Panc1 (cell line): ENCODE measurements at regions not wholly inside any gene's neighbourhood (a gene's known extent, or its start where the extent isn't known, plus 50 kb on each side); places are given as distances from the start of the nearest gene placed in this dataset.

Experiments used
- ATAC-seq: fragments of 200-7000 bp; cut with Tn5 transposase; 2 replicates; pipeline ENCODE4 v1.9.1; 2020; ENCODE audit warnings: mild to moderate bottlenecking, moderate library complexity
- BruUV-seq: library from RNA; stranded (reverse); fragments of 400-500 nt; replicated peaks from 2 replicates; lab custom pipeline; 2021; lab: Mats Ljungman, UMichigan
- CTCF ChIA-PET: fragments of 300-600 bp; sonication (Branson Sonifier 250); formaldehyde crosslinking; loops from one replicate; lab custom pipeline; 2022; ENCODE audit warnings: antibody characterized with exemption; lab: Charles Lee
- POLR2A ChIA-PET: fragments of 300-600 bp; sonication (Branson Sonifier 250); formaldehyde crosslinking; loops from one replicate; lab custom pipeline; 2022; ENCODE audit warnings: antibody characterized with exemption; lab: Charles Lee
- DNase-seq: peaks from one replicate; pipeline ENCODE4 v3.0.0-alpha.2; 2010; ENCODE audit warnings: low read depth, low spot score
- H3K27ac ChIP-seq: 2 replicates; pipeline ENCODE4 v1.5.1; 2011; ENCODE audit warnings: mild to moderate bottlenecking, low read length, inconsistent platforms
- H3K27me3 ChIP-seq: fragments of 200-500 bp; sonication (Bioruptor generic); 2 replicates; pipeline ENCODE4 v1.6.0; 2014; ENCODE audit warnings: low read length, inconsistent platforms; ENCODE audit not compliant: control insufficient read depth, insufficient read depth
- H3K36me3 ChIP-seq: fragments of 200-500 bp; sonication (Bioruptor generic); 2 replicates; pipeline ENCODE4 v1.5.1; 2014; ENCODE audit warnings: inconsistent platforms, mild to moderate bottlenecking, low read length, moderate library complexity; ENCODE audit not compliant: control insufficient read depth, insufficient read depth
- H3K4me1 ChIP-seq: 2 replicates; pipeline ENCODE4 v1.5.1; 2011; ENCODE audit warnings: inconsistent platforms, mild to moderate bottlenecking, low read length, moderate library complexity; ENCODE audit not compliant: control insufficient read depth, insufficient read depth
- H3K4me3 ChIP-seq, 2 experiments: 2 replicates each; pipeline ENCODE4 v1.5.1; 2011 to 2012; ENCODE audit warnings: low read depth in 2 of 2, low read length in 2 of 2, mild to moderate bottlenecking in 2 of 2, inconsistent platforms in 1 of 2, moderate library complexity in 1 of 2
- H3K9me3 ChIP-seq: fragments of 200-500 bp; sonication (Bioruptor generic); 2 replicates; pipeline ENCODE4 v1.5.1; 2014; ENCODE audit warnings: low read depth, mild to moderate bottlenecking, inconsistent platforms, low read length, moderate library complexity; ENCODE audit not compliant: control insufficient read depth, insufficient read depth
- POLR2AphosphoS5 ChIP-seq: IDR thresholded peaks from 2 replicates; pipeline ENCODE4 v1.6.1; 2012; ENCODE audit warnings: mild to moderate bottlenecking, low read depth, low read length, moderate library complexity
- SIN3A ChIP-seq: IDR thresholded peaks from 2 replicates; pipeline ENCODE4 v1.6.1; 2012; ENCODE audit warnings: low read depth, mild to moderate bottlenecking, low read length, moderate library complexity, borderline replicate concordance; ENCODE audit not compliant: insufficient read depth
- TCF7L2 ChIP-seq: IDR thresholded peaks from 2 replicates; pipeline ENCODE4 v1.6.1; 2011; ENCODE audit warnings: mild to moderate bottlenecking, low read depth, low read length, inconsistent platforms
- in situ Hi-C: cut with HindIII; loops from 2 replicates; pipeline ENCODE4 v1.10.0; 2016; ENCODE audit warnings: low sequenced_read_pairs, low pct_unique_long_range_greater_than_20kb
- intact Hi-C: fragments of 100-400 bp; cut with micrococcal nuclease; formaldehyde crosslinking; loops from one replicate; pipeline ENCODE4 v1.10.0; 2022; ENCODE audit not compliant: unreplicated experiment
- TF ChIP-seq, protein P1 (sequence below): fragments of 450-650 bp; IDR thresholded peaks from 2 replicates; pipeline ENCODE4 v1.5.1; 2017; ENCODE audit warnings: mild to moderate bottlenecking
- TF ChIP-seq, protein P2 (sequence below), 2 experiments: IDR thresholded peaks; 2 replicates each; pipeline ENCODE4 v1.6.1; 2011 to 2012; ENCODE audit warnings: low read depth in 2 of 2, control low read depth in 1 of 2, low read length in 1 of 2, mild to moderate bottlenecking in 1 of 2, moderate library complexity in 1 of 2; ENCODE audit not compliant: insufficient read depth in 1 of 2

DNA sequence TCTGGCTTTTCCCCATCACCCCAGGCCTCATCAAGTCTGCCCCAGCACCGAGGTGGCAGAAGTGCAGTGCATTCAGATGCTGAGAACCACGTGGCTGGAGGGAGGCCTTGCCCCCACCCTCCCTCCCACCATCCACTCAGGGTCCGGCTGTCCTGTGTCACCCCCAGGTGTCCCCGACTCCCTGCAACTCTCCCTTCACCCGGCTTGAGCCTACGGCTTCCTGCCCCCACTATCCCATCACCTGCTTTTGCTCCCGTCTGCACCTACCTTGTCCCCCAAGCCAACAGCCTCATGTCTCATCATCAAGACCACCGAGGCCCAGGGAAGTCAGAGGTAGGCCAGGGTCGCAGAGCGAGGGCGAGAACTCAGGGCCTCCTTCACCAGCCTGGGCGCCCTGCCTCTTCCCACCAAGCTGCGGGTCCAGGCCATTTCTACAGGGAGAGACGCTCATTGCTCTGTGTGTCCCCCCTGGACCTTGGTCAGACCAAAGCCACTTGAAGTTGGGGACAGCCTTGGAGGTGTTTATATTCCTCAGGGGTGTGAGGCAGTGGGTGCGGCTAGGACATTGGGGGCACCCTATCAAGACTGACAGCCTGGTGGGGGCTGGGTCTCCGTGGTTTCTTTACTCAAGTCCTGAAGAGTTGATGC lies 66.2 kb upstream of the CCND1 start:
- no peaks in the 10 kb centered on the region for H3K36me3 ChIP-seq
- ChIA-PET POLR2A (no interaction called here), CTCF (no interaction called here)
- H3K4me1 ChIP-seq: no peaks in the 10 kb centered on the region
- no peak for ATAC-seq
- H3K27ac ChIP-seq: no peak overlapping the region
- H3K27me3 ChIP-seq: no peaks in the 10 kb centered on the region
- H3K4me3 ChIP-seq: no peak overlapping the region
- no peak for DNase-seq
- intact Hi-C loops (no loop called here), in situ Hi-C loops (no loop called here)
- TF ChIP-seq POLR2AphosphoS5: no peak
- no peak for TF ChIP-seq TCF7L2
- TF ChIP-seq SIN3A: no peak
- TF ChIP-seq, protein P1, sequence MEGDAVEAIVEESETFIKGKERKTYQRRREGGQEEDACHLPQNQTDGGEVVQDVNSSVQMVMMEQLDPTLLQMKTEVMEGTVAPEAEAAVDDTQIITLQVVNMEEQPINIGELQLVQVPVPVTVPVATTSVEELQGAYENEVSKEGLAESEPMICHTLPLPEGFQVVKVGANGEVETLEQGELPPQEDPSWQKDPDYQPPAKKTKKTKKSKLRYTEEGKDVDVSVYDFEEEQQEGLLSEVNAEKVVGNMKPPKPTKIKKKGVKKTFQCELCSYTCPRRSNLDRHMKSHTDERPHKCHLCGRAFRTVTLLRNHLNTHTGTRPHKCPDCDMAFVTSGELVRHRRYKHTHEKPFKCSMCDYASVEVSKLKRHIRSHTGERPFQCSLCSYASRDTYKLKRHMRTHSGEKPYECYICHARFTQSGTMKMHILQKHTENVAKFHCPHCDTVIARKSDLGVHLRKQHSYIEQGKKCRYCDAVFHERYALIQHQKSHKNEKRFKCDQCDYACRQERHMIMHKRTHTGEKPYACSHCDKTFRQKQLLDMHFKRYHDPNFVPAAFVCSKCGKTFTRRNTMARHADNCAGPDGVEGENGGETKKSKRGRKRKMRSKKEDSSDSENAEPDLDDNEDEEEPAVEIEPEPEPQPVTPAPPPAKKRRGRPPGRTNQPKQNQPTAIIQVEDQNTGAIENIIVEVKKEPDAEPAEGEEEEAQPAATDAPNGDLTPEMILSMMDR: no peak
- TF ChIP-seq, protein P2, sequence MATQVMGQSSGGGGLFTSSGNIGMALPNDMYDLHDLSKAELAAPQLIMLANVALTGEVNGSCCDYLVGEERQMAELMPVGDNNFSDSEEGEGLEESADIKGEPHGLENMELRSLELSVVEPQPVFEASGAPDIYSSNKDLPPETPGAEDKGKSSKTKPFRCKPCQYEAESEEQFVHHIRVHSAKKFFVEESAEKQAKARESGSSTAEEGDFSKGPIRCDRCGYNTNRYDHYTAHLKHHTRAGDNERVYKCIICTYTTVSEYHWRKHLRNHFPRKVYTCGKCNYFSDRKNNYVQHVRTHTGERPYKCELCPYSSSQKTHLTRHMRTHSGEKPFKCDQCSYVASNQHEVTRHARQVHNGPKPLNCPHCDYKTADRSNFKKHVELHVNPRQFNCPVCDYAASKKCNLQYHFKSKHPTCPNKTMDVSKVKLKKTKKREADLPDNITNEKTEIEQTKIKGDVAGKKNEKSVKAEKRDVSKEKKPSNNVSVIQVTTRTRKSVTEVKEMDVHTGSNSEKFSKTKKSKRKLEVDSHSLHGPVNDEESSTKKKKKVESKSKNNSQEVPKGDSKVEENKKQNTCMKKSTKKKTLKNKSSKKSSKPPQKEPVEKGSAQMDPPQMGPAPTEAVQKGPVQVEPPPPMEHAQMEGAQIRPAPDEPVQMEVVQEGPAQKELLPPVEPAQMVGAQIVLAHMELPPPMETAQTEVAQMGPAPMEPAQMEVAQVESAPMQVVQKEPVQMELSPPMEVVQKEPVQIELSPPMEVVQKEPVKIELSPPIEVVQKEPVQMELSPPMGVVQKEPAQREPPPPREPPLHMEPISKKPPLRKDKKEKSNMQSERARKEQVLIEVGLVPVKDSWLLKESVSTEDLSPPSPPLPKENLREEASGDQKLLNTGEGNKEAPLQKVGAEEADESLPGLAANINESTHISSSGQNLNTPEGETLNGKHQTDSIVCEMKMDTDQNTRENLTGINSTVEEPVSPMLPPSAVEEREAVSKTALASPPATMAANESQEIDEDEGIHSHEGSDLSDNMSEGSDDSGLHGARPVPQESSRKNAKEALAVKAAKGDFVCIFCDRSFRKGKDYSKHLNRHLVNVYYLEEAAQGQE (IDR thresholded peaks at IDR 0.05; ENCODE audit: insufficient read depth in 1 of 2, low read depth in 2 of 2, low read length in 1 of 2): no peak
- BruUV-seq: no TSS peak
- H3K9me3 ChIP-seq: no peaks in the 10 kb centered on the region

DNA sequence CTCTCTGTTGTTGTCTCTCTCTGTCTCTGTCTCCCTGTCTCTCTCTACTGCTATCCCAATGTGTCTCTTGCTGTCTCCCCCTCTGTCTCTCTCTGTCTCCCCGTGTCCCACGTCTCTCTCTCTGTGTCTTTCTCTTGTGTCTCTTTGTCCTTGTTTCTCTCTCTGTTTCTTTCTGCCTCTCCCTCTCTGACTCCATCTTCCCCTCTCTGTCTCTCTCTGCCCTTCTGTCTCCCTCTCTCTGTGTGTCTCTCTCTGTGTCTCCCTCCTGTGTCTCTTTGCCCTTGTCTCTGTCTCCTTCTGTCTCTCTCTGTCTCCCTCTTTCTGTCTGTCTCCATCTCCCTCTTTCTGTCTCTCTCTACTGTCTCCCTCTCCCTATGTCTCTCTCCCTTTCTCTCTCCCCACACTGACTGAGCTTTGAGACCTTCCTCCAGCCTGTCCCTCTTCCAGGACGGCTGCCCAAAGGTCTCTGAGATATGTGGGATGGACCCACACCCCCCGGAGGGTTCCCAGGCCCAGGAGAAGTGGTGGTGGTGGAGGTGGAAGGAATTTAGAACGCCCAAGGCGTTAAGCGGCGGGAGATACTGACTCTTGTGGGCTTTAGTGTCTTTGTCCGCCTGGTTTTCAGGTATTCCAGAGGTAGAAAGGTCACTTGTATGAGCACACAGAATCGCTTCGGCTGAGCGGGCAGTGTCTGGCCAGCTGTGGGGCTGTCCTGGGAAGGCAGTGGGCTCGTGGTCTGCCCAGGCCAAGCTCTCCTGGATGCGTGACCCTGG lies 65.5 kb upstream of the CCND1 start:
- in situ Hi-C loops (no loop called here), intact Hi-C loops (no loop called here)
- DNase-seq (no peak), ATAC-seq (peak; percentile 46)
- Histone ChIP-seq H3K4me3 (no peak overlapping the region), H3K27ac (no peak overlapping the region), H3K36me3 (no peaks in the 10 kb centered on the region), H3K9me3 (no peaks in the 10 kb centered on the region), H3K4me1 (no peaks in the 10 kb centered on the region), H3K27me3 (no peaks in the 10 kb centered on the region)
- BruUV-seq: no TSS peak
- POLR2A ChIA-PET: interaction anchor here (0.7 kb wide), 1 partner anchor 200 kb away, joined by 7 read pairs; no protein-coding TSS in a partner anchor
- TF ChIP-seq, protein P1: no peak
- TF ChIP-seq SIN3A (no peak), TCF7L2 (no peak), POLR2AphosphoS5 (no peak)
- TF ChIP-seq, protein P2 (IDR thresholded peaks at IDR 0.05; ENCODE audit: insufficient read depth in 1 of 2, low read depth in 2 of 2, low read length in 1 of 2): no peak
- CTCF ChIA-PET: no interaction called here
